GM18505 (cell line): ENCODE measurements at regions not wholly inside any gene's neighbourhood (a gene's known extent, or its start where the extent isn't known, plus 50 kb on each side); places are given as distances from the start of the nearest gene placed in this dataset.

ENCODE experiments used
- ATAC-seq: cut with Tn5 transposase; IDR thresholded peaks from one replicate; pipeline ENCODE4 v1.9.1; 2021; ENCODE audit not compliant: unreplicated experiment
- POLR2A ChIP-seq: IDR thresholded peaks from 4 replicates; pipeline ENCODE4 v1.6.1; 2011; ENCODE audit warnings: borderline replicate concordance; ENCODE audit not compliant: insufficient read depth, insufficient read length; ENCODE audit errors: extremely low read depth

GRCh38 chr5:33272288-33272687, 168.5 kb upstream of the TARS1 start:
- TF ChIP-seq POLR2A, result no peak
- ATAC-seq, result no peak

GRCh38 chr5:33273985-33274384, 166.8 kb upstream of the TARS1 start:
- ATAC-seq, result no peak

DNA sequence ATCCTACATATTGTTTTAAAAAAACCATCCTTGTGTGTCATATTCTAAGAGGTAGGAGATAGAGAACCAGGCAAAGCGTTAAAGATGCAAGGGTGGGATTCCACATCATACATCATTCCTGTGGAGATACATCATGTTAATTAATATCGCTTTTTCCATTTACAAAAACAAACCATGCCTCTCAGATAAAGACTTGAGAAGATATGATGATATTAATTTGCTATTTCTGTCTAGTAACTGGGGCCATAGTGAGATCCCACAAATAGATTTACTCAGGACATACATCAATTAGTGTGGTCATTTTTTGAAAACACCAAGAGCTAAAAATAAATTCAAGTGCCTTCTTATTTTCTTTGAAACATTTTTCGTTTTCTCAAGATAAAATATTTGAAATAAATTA, 165.4 kb upstream of the TARS1 start:
- no peak for ATAC-seq
- no peak for TF ChIP-seq POLR2A

More at GRCh38 chr5:33273985-33274384, 166.8 kb upstream of the TARS1 start:
- no peak for TF ChIP-seq POLR2A

DNA sequence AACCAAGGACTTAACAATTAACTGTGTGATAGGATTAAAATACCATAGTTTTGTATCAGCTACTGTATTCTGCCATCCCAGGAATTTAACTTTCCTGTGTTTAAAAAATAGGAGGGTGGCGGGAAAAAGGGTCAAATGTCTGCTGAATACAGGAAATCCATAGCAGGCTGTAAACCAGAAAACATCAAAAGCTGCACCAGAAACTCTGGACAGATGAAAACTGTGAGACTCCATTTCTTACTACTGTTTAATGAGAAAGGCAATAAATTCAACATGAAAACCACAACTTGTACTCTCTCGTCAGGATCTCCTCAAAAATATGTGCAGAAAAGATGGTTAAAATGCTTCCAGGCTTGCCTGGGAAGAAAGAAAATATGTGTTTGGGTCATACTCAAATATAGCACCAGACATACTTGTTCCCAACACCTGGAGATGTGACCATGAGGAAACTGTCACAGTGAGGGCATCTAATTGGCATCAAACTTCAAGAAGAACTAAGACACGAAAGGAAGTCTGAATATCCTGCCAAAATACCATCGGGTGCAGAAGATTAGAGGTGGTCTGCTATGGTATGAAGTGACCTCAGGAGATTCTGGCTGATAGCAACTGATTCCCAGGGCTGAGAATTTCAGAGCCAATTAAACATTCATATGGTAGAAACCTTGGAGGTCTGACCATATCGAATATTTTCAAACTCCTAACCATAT, 164.7 kb upstream of the TARS1 start:
- no peak for ATAC-seq
- TF ChIP-seq POLR2A, result no peak

DNA sequence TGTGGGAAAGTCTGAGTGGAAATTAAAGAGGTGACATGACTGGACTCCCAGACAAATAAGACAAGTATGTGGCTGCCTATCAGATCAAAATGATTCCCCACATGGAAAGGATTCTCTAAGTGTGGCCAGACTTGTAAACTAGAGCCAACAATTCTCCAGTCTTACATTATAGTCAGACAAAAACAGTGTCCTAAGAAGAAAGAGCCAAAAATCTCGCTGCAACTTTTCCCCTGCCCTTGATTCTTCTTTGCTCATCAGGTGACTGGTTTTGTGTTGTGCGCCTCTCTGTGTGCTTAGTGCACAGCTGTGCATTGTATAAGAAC, 164.2 kb upstream of the TARS1 start:
- no peak for TF ChIP-seq POLR2A
- ATAC-seq, result no peak

DNA sequence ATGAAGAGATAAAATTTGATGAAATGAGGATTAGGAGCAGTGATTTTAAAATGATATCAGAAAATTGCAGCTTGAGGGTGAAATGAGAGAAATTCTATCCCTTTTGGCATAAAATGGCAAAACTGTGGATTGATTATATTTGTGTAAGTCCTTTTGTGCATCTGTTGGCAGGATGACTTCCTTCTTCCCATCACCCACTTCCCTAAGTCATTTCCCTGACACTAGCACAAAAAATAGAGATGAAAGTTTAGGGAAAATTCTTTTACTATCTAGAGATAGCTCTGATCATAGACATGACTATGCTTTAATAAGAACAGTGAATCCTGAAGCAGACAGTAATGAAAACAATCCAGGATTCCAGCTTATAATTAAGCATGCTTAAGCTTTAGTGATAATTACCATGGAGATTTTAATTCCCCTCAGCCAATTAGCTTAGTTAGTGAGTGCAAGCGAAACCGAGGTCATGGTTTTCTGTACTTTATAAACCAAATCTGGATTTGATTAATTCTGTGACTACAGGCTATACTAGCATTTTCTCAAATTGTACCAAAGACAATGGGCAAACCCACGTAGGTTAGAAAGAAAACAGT, 163.6 kb upstream of the TARS1 start:
- no peak for TF ChIP-seq POLR2A
- no peak for ATAC-seq

- no peak for TF ChIP-seq POLR2A
- ATAC-seq, result no peak
These were observed 159.3 kb upstream of the TARS1 start for GRCh38 chr5:33281431-33281843.

GRCh38 chr5:33282157-33282556, 158.6 kb upstream of the TARS1 start:
- no peak for TF ChIP-seq POLR2A
- ATAC-seq, result no peak

DNA sequence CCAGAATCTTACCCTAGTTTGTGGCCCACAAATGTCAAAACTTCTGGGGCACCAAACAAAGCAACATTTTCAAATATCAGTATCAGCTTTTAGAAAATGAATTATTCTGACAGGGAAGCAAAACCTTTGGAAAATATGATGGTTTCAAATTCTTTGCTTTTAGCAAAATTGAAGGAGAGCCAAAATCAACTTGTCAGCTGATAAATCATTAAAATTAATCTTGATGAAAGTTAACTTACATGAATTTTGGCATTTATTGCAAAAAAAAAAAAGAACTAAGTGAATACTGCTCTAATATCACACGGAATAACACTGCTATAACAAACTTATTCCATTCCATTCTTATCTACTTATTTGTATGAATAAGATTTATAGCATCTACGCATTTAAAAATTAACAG, 158.1 kb upstream of the TARS1 start:
- no peak for ATAC-seq
- TF ChIP-seq POLR2A, result no peak

DNA sequence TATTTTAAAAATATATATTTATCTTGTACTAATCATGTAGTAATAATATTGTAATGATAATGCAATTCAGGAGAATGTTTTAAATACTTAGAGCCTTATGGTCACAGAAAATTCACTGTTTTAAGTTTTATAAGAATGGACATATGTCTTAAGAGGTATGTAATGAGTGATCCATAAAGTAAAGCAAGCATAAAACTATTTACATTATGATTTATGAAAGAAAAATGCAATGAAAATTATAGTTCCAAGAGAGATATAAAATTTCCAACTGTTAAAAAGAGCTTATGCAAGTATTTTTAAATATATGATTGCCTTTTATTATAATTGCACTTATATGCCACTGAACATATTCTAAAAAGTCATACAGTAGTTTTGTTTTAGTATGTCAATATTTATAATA, 157.5 kb upstream of the TARS1 start:
- ATAC-seq, result no peak

GRCh38 chr5:33284681-33285080, 156.1 kb upstream of the TARS1 start:
- no peak for ATAC-seq
- no peak for TF ChIP-seq POLR2A

More for the DNA sequence above, 157.5 kb upstream of the TARS1 start:
- no peak for TF ChIP-seq POLR2A

- no peak for ATAC-seq
These were observed 153.5 kb upstream of the TARS1 start for GRCh38 chr5:33287242-33287641.

DNA sequence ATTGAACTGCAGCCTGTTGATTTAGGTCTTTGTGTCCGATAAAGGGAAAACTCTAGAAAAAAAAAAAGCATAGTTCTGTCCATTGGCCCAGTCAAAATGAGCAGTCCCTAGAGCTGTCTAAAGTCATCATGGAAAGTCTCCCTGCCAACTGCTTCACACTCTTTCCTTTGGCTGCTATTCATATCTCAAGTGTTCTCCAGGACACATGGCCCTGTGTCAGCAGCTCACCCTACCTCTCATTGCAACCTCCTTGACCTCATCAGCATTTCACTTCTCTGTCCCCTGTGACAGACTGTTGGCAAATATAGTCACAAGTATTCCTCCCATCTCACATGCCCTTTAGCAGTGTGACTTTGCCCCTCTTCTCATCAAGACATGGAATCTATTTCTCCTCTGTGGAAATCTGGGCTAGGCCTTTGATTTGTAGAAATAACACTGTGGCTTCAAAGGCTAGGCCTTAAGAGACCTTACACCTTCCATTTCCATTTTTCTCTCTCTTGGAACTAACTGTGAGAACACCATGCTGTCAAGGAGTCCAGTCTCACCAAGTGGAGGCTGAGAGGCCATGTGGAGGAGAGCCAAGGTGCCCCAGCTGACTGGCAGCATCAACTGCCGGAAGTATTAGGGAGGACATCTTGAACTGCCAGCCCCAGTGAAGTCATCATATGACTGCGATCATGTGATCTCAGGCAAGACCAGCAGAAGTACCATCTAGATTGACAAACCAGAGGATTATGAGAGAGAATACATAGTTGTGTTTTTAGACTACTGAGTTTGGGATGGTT, 149.4 kb upstream of the TARS1 start:
- no peak for ATAC-seq
- no peak for TF ChIP-seq POLR2A

More at GRCh38 chr5:33287242-33287641, 153.5 kb upstream of the TARS1 start:
- no peak for TF ChIP-seq POLR2A

- ATAC-seq, result no peak
- TF ChIP-seq POLR2A, result no peak
These were observed 143.0 kb upstream of the TARS1 start for GRCh38 chr5:33297760-33298216.
